ENCODE measurements at regions not wholly inside any gene's neighbourhood (a gene's known extent, or its start where the extent isn't known, plus 50 kb on each side); places are given as distances from the start of the nearest gene placed in this dataset.

- ATAC-seq (ENCODE audit: low FRiP score) (no peak), DNase-seq (ENCODE audit: low spot score) (no peak)
- no peak for TF ChIP-seq CTCF (IDR thresholded peaks at IDR 0.05)
Observed at GRCh38 chr15:79656151-79657000, 224.2 kb downstream of the MINAR1 start.

GRCh38 chr15:79657722-79658121 lies 225.6 kb downstream of the MINAR1 start:
- TF ChIP-seq CTCF (IDR thresholded peaks at IDR 0.05): no peak
- ATAC-seq (ENCODE audit: low FRiP score) (no peak), DNase-seq (ENCODE audit: low spot score) (no peak)

GRCh38 chr15:79659691-79660090 lies 227.6 kb downstream of the MINAR1 start:
- ATAC-seq (ENCODE audit: low FRiP score): no peak
- no peak for TF ChIP-seq CTCF (IDR thresholded peaks at IDR 0.05)
- DNase-seq (ENCODE audit: low spot score): no peak

GRCh38 chr15:79661411-79661810 lies 229.3 kb downstream of the MINAR1 start:
- no peak for DNase-seq (ENCODE audit: low spot score)
- ATAC-seq (ENCODE audit: low FRiP score): no peak
- no peak for TF ChIP-seq CTCF (IDR thresholded peaks at IDR 0.05)

GRCh38 chr15:79673416-79674123 lies 223.2 kb downstream of the MTHFS start:
- no peak for ATAC-seq (ENCODE audit: low FRiP score)
- no peak for TF ChIP-seq CTCF (IDR thresholded peaks at IDR 0.05)
- DNase-seq (ENCODE audit: low spot score): no peak

GRCh38 chr15:79674124-79674465 lies 222.7 kb downstream of the MTHFS start:
- no peak for TF ChIP-seq CTCF (IDR thresholded peaks at IDR 0.05)
- ATAC-seq (ENCODE audit: low FRiP score) (no peak), DNase-seq (ENCODE audit: low spot score) (no peak)

GRCh38 chr15:79675982-79676381 lies 220.8 kb downstream of the MTHFS start:
- ATAC-seq (ENCODE audit: low FRiP score) (no peak), DNase-seq (ENCODE audit: low spot score) (no peak)
- TF ChIP-seq CTCF (IDR thresholded peaks at IDR 0.05): no peak
